Smooth muscle cell (in vitro differentiated cells): ENCODE measurements at regions not wholly inside any gene's neighbourhood (a gene's known extent, or its start where the extent isn't known, plus 50 kb on each side); places are given as distances from the start of the nearest gene placed in this dataset.

Source experiments
- DNase-seq: peaks from one replicate; lab custom pipeline; 2025; ENCODE audit not compliant: unreplicated experiment; lab: John Stamatoyannopoulos, UW
- H2AFZ ChIP-seq: fragments of 200-600 bp; sonication (generic); 2 replicates; pipeline ENCODE4 v1.6.0; 2016; ENCODE audit warnings: antibody characterized with exemption, low read depth, mild to moderate bottlenecking
- H3F3A ChIP-seq: fragments of 200-600 bp; sonication (generic); 2 replicates; pipeline ENCODE4 v1.6.0; 2017; ENCODE audit warnings: antibody characterized with exemption, low read depth
- H3K27ac ChIP-seq: fragments of 200-600 bp; sonication (generic); 2 replicates; pipeline ENCODE4 v1.5.1; 2016; ENCODE audit warnings: low read depth, mild to moderate bottlenecking
- H3K27me3 ChIP-seq: fragments of 200-600 bp; sonication (generic); 2 replicates; pipeline ENCODE4 v1.6.1; 2016; ENCODE audit warnings: low read depth, mild to moderate bottlenecking
- H3K36me3 ChIP-seq: fragments of 200-600 bp; sonication (generic); 2 replicates; pipeline ENCODE4 v1.5.1; 2016; ENCODE audit warnings: low read depth
- H3K4me1 ChIP-seq: fragments of 200-600 bp; sonication (generic); 2 replicates; pipeline ENCODE4 v1.5.1; 2016; ENCODE audit warnings: low read depth
- H3K4me2 ChIP-seq: fragments of 200-600 bp; sonication (generic); 2 replicates; pipeline ENCODE4 v1.6.0; 2016; ENCODE audit warnings: mild to moderate bottlenecking
- H3K4me3 ChIP-seq: fragments of 200-600 bp; sonication (generic); 2 replicates; pipeline ENCODE4 v1.5.1; 2016; ENCODE audit warnings: mild to moderate bottlenecking
- H3K79me2 ChIP-seq: fragments of 200-600 bp; sonication (generic); 2 replicates; pipeline ENCODE4 v1.6.0; 2016; ENCODE audit warnings: low read depth, mild to moderate bottlenecking
- H3K9ac ChIP-seq: fragments of 200-600 bp; sonication (generic); 2 replicates; pipeline ENCODE4 v1.6.0; 2016; ENCODE audit warnings: low read depth
- H3K9me3 ChIP-seq: fragments of 200-600 bp; sonication (generic); replicated peaks from 2 replicates; pipeline ENCODE4 v1.5.1; 2016; ENCODE audit warnings: low read depth
- H4K20me1 ChIP-seq: fragments of 200-600 bp; sonication (generic); 2 replicates; pipeline ENCODE4 v1.6.0; 2016; ENCODE audit warnings: low read depth
- CTCF ChIP-seq: fragments of 200-600 bp; sonication (generic); IDR thresholded peaks from 2 replicates; pipeline ENCODE4 v1.5.1; 2017; ENCODE audit warnings: borderline replicate concordance, mild to moderate bottlenecking, antibody characterized with exemption; ENCODE audit not compliant: insufficient read depth, poor library complexity, severe bottlenecking
- WGBS: methylation state at CpG from one replicate; pipeline ENCODE4 v1.1.7; 2016; ENCODE audit warnings: low lambda C conversion rate; 5-methylcytosine and 5-hydroxymethylcytosine counted together

- H2AFZ ChIP-seq, result no peak overlapping the region
- H3K27ac ChIP-seq, result no peak overlapping the region
- no peak overlapping the region for H3K9ac ChIP-seq
- no peak for DNase-seq
- no peak overlapping the region for H3K4me2 ChIP-seq
- H3K4me1 ChIP-seq, result no peaks in the 10 kb centered on the region
- no peaks in the 10 kb centered on the region for H3F3A ChIP-seq
- WGBS, result 82% methylated on average over 2 of the region's 2 CpGs
- H3K79me2 ChIP-seq, result no peaks in the 10 kb centered on the region
- no peak overlapping the region for H3K4me3 ChIP-seq
- H3K27me3 ChIP-seq, result no peaks in the 10 kb centered on the region
- no peaks in the 10 kb centered on the region for H4K20me1 ChIP-seq
- no peaks in the 10 kb centered on the region for H3K36me3 ChIP-seq
- no peaks in the 10 kb centered on the region for H3K9me3 ChIP-seq
- TF ChIP-seq CTCF, result no peak
Measured at GRCh38 chr2:41405441-41405840, 642.4 kb upstream of the PKDCC start.

GRCh38 chr2:41409328-41409727 is 638.5 kb upstream of the PKDCC start:
- no peaks in the 10 kb centered on the region for H3K4me1 ChIP-seq
- WGBS, result 58% methylated on average over 4 of the region's 4 CpGs
- no peaks in the 10 kb centered on the region for H4K20me1 ChIP-seq
- no peak for TF ChIP-seq CTCF
- no peaks in the 10 kb centered on the region for H3F3A ChIP-seq
- no peak overlapping the region for H3K27ac ChIP-seq
- H3K9ac ChIP-seq, result no peak overlapping the region
- DNase-seq, result no peak
- no peaks in the 10 kb centered on the region for H3K36me3 ChIP-seq
- no peaks in the 10 kb centered on the region for H3K79me2 ChIP-seq
- no peak overlapping the region for H3K4me3 ChIP-seq
- H2AFZ ChIP-seq, result no peak overlapping the region
- no peaks in the 10 kb centered on the region for H3K9me3 ChIP-seq
- no peak overlapping the region for H3K4me2 ChIP-seq
- no peaks in the 10 kb centered on the region for H3K27me3 ChIP-seq

- no peaks in the 10 kb centered on the region for H3K9me3 ChIP-seq
- H3K4me1 ChIP-seq, result no peaks in the 10 kb centered on the region
- no peaks in the 10 kb centered on the region for H3K79me2 ChIP-seq
- H4K20me1 ChIP-seq, result no peaks in the 10 kb centered on the region
- WGBS, result 84% methylated on average over 3 of the region's 3 CpGs
- no peak overlapping the region for H3K9ac ChIP-seq
- TF ChIP-seq CTCF, result no peak
- no peak overlapping the region for H2AFZ ChIP-seq
- no peak for DNase-seq
- no peaks in the 10 kb centered on the region for H3K36me3 ChIP-seq
- no peak overlapping the region for H3K4me3 ChIP-seq
- no peak overlapping the region for H3K4me2 ChIP-seq
- no peaks in the 10 kb centered on the region for H3K27me3 ChIP-seq
- H3F3A ChIP-seq, result no peaks in the 10 kb centered on the region
- H3K27ac ChIP-seq, result no peak overlapping the region
Measured at GRCh38 chr2:41410011-41410410, 637.8 kb upstream of the PKDCC start.

GRCh38 chr2:41413813-41414485 is 633.9 kb upstream of the PKDCC start:
- Histone ChIP-seq H3K4me2 (no peak overlapping the region), H4K20me1 (no peaks in the 10 kb centered on the region), H3K36me3 (no peaks in the 10 kb centered on the region), H3K9me3 (no peaks in the 10 kb centered on the region), H3K4me3 (no peak overlapping the region), H3K79me2 (no peaks in the 10 kb centered on the region), H3F3A (no peaks in the 10 kb centered on the region), H3K27me3 (no peaks in the 10 kb centered on the region), H3K27ac (no peak overlapping the region), H3K4me1 (no peaks in the 10 kb centered on the region), H3K9ac (no peak overlapping the region), H2AFZ (no peak overlapping the region)
- 49% methylated on average over 4 of the region's 4 CpGs for WGBS
- TF ChIP-seq CTCF, result no peak
- no peak for DNase-seq
